GM19468 (cell line): ENCODE measurements at regions not wholly inside any gene's neighbourhood (a gene's known extent, or its start where the extent isn't known, plus 50 kb on each side); places are given as distances from the start of the nearest gene placed in this dataset.

ENCODE experiments used
- ATAC-seq: cut with Tn5 transposase; IDR thresholded peaks from one replicate; pipeline ENCODE4 v1.9.1; 2021; ENCODE audit warnings: mild to moderate bottlenecking, moderate library complexity, moderate number of reproducible peaks; ENCODE audit not compliant: unreplicated experiment; ENCODE audit errors: extremely low read depth

- no peak for ATAC-seq
Measured at GRCh38 chr9:108331596-108331995, 524.2 kb downstream of the ACTL7B start.

- no peak for ATAC-seq
Measured at GRCh38 chr9:108325406-108325805, 530.4 kb downstream of the ACTL7B start.

- no peak for ATAC-seq
Measured at GRCh38 chr9:108323615-108324014, 532.2 kb downstream of the ACTL7B start.

GRCh38 chr9:108322326-108323098 lies 533.3 kb downstream of the ACTL7B start:
- no peak for ATAC-seq

- ATAC-seq: no peak
Measured at GRCh38 chr9:108316630-108317029, 539.2 kb downstream of the ACTL7B start.

GRCh38 chr9:108316066-108316465 lies 539.7 kb downstream of the ACTL7B start:
- no peak for ATAC-seq

GRCh38 chr9:108311745-108312144 lies 544.0 kb downstream of the ACTL7B start:
- no peak for ATAC-seq

GRCh38 chr9:108310202-108310601 lies 545.6 kb downstream of the ACTL7B start:
- no peak for ATAC-seq

GRCh38 chr9:108300306-108301287 lies 555.2 kb downstream of the ACTL7B start:
- no peak for ATAC-seq

GRCh38 chr9:108297073-108297472 lies 558.7 kb downstream of the ACTL7B start:
- no peak for ATAC-seq

- no peak for ATAC-seq
Measured at GRCh38 chr9:108296056-108296455, 559.7 kb downstream of the ACTL7B start.

- no peak for ATAC-seq
Measured at GRCh38 chr9:108291586-108291932, 564.2 kb downstream of the ACTL7B start.

- no peak for ATAC-seq
Measured at GRCh38 chr9:108290839-108291585, 564.8 kb downstream of the ACTL7B start.

- no peak for ATAC-seq
Measured at GRCh38 chr9:108286638-108287206, 569.1 kb downstream of the ACTL7B start.

- no peak for ATAC-seq
Measured at GRCh38 chr9:108283696-108284095, 572.1 kb downstream of the ACTL7B start.

- no peak for ATAC-seq
Measured at GRCh38 chr9:108282872-108283271, 572.9 kb downstream of the ACTL7B start.

GRCh38 chr9:108281696-108282095 lies 574.1 kb downstream of the ACTL7B start:
- no peak for ATAC-seq

- no peak for ATAC-seq
Measured at GRCh38 chr9:108278341-108278740, 577.4 kb downstream of the ACTL7B start.

GRCh38 chr9:108277216-108277615 lies 578.6 kb downstream of the ACTL7B start:
- ATAC-seq: no peak

- ATAC-seq: no peak
Measured at GRCh38 chr9:108275906-108276305, 579.9 kb downstream of the ACTL7B start.
